Activated CD4-positive, alpha-beta T cell treated with anti-CD3 and anti-CD28 coated beads, Interleukin-10, Interleukin-2, amounts not matched to agents 100 ng/mL and 50 ng/mL, durations not matched to agents 16 hours and 8 hours (primary cell): ENCODE measurements at regions not wholly inside any gene's neighbourhood (a gene's known extent, or its start where the extent isn't known, plus 50 kb on each side); places are given as distances from the start of the nearest gene placed in this dataset.
"Not testable (repeated sequence)": the region's sequence is repeated elsewhere in the genome, so short reads cannot be mapped to it uniquely, and the experiment has no call there.

Experiments
- DNase-seq: peaks from one replicate; pipeline ENCODE4 v3.0.0-alpha.2; 2020

DNA sequence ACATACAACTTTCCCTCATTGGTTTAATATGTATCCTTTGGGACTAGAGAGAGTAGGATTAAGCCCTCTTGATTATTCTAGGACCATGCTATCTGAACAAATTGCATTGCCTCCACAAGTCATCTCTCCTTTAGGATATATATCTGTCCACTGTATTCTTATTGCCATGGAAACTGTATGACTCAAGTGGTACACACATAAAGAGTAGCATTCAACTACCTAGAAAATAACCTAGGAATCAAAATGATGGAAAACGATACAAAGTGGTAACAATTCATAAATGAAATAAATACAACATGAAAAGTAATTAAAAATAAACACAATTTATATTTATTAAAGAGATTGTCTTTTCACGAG, 212.1 kb upstream of the P2RY1 start:
- no peak for DNase-seq

DNA sequence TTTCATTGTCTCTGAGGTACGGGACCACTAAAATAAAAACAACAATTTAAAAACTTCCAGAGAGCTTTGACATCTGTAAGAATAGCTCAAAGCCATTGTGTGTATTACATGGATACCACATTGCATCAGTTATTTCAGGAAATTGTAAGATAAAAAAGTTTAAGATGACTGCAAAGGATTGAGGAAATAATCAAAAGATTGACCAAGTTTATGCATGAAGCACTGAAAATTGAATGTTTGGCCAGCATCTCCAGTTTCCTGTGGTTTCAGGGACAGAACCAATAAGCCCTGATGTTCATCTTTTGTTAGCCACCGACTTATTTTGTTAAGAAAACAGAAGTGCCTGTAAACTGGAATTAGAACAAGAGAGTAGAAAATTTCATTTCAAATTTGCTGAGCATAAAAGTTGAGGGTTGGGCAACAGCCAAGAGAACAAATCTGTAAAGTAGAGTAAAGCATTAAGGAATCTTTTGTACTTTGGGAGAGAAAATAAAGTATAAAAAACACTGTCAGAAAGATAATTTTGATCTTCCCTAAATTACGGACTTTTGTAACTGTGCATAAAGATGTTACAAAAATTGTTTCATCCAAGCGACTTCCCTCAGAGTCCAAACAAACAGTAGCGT, 211.5 kb upstream of the P2RY1 start:
- DNase-seq, result no peak

DNA sequence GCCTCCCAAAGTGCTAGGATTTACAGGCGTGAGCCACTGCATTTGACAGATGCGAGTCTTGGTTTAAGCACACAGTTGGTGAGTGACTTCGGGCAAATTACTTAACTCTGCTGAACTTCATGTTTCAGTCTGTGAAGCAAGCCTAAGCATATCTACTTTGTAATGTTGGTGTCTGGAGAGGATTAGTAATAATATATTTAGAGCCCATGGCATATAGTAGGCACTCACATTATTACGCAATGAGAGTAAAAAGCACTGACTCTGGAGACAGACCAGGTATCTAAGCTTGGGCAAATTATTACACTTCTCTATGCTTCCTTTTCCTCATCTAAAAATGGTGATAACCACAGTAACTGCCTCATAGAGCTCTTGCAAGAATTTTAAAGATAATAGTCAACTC, 208.7 kb upstream of the P2RY1 start:
- DNase-seq, result no peak

DNA sequence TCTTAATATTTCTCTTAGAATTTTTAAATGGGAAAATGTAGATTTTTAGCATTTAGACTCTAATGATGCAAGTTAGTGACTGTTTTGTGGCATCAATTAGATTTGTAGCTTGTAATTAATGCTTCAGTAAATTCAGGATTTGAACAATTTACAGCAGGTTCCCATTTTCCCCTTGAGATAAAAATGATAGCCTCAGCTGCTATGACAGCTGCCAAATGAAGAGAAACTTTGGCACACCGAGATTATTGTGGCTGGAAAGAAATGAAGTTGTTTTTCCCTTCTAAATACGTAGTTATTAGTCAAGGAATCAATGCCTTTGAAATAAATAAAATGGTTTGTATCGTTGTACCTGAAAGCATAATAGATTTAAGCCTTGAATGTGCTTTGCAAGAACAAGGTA, 206.4 kb upstream of the P2RY1 start:
- DNase-seq, result no peak

DNA sequence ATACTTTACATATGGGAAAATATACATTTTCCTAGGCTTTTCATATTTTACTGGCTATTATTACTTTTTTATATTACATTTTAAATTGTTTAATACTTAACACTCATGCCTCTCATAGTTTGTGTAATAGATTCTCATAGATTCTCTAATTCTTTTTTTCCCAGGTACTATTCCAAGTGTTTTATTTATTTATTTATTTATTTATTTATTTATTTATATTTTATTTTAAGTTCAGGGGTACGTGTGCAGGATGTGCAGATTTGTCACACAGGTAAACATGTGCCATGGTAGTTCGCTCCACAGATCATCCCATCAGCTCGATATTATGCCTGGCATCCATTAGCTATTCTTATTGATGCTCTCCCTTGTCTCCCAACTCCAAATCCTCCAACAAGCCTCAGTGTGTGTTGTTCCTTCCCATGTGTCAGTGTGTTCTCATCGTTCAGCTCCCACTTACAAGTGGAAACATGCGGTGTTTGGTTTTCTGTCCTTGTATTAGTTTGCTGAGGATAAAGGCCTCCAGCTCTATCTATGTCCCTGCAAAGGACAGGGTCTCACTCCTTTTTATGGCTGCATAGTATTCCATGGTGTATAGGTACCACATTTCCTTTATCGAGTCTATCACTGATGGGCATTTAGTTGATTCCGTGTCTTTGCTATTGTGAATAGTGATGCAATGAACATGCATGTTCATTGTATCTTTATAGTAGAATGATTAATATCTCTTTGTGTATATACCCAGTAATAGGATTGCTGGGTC, 205.4 kb upstream of the P2RY1 start:
- DNase-seq, result no peak

DNA sequence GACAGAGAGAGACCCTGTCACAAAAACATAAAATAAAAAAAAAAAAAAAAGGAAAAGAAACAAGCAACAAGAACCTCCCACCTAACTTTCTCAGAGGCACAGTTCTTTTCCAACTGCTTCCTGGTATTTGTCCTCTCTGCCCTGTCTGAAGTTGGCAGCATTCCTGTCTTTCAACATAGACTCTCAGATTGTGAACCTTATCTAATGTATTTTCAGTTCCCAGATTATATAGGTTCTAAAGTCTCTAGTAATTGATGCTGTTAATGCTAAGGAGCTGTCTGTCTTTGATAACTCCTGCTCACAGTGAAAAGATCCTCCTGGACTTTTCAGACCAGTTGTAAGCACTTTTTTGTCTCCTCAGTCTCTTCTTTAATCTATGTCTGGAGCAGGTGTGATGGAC, 199.5 kb upstream of the P2RY1 start:
- DNase-seq, result no peak

DNA sequence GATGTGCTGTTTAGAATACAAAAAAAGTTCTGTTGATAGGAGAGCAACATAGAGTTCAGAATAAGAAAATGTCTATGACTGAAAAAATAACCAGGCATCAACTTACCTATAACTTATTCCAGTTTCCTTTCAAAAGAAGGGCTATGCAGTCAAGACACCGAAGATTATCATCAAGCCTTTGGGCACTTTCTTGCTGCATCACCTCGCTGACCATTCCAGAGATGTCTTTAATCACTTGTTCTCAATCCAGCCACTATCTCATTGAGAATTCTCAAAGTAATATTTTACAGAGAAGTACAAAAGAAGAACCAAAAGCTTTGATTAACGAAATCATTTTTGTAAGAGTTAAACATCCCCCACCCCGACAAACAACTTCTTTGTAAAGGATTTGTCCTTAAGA, 198.3 kb upstream of the P2RY1 start:
- no peak for DNase-seq

DNA sequence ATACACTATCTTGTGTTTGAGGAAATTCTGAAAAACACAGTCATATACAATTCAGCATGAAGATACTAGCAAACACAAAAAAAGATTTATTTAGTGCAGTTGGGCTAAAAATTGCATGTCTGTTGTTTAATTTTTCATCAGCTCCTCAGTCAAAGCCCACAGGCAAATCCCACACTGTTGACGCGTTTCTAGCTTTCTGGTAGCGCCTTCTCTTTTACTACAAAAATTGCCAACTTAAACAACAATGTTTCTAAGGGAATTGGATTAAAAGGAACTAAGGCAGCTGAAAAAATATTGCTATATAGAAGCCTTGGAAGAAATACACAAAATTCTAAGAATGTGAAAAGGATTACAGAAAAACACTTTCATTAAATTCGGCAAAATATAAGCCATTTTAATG, 196.7 kb upstream of the P2RY1 start:
- no peak for DNase-seq

DNA sequence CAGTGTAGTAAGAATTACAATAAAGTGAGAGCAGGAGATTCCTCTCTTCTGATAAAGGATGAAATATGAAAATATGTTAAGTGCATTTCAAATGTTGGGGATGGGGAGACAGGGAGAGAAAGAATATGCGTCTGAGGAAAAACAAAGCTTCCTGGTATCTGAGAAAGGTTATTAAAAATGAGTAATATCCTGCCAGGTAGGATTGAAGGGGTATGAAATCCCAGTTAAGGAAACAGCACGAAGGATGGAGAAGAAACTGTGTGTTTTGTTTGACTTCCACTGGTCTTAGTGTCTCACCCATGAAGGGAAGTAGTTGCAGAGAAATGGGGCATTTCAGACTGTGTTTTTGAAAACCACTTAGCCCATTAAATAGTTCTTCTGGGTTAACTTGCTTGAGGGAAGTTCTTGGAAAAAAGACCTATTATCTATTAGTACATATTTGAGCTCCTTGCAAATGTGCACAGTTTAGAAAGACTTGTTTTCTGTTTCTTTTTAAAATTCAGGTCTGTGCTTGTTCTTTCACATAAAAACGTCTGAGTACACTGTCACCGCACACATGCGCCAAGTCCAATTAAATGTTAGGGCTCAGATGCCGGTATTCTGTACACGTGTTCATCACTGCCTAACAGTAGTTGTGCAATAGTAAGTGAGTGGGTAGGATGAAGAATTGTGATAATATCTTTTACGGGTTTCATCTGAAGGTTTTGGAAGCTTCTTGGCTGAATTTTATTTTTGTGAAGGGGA, 196.1 kb upstream of the P2RY1 start:
- no peak for DNase-seq

DNA sequence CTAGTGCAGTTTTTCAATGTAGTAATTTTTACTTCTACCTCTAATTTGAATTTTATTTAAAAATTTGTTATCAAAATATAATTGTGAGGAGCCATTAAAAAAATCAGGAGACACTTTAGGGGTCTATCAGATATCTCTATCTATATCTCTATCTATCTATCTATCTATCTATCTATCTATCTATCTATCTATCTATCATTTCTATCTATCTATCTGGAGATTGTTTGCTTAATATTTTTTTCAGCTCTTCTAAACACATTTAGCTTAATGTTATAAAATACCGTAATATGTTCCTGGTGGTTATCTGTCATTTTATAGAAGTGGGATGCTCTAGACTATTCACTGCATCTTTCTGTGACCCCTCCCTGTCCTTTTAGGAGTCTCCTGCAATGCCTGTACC, 193.7 kb upstream of the P2RY1 start:
- DNase-seq, result no peak

DNA sequence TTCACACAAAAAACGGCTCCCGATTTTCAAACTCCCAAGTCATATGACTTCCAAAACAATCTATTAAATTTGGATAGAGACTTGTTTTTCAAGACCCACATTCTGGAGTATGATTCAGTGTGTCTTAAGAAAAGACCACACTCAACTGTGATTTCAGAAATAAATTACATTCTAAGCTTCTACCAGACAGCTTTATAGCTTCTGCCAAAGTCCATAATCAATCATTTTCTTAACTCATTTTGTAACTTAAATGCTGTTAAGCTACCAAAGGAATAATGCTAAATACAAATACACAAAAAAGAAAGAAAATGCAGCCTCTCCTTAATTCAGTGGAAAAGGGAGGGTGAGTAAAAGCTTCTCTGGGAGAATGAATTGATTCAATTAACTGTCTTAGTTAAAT, 192.3 kb upstream of the P2RY1 start:
- DNase-seq, result no peak

DNA sequence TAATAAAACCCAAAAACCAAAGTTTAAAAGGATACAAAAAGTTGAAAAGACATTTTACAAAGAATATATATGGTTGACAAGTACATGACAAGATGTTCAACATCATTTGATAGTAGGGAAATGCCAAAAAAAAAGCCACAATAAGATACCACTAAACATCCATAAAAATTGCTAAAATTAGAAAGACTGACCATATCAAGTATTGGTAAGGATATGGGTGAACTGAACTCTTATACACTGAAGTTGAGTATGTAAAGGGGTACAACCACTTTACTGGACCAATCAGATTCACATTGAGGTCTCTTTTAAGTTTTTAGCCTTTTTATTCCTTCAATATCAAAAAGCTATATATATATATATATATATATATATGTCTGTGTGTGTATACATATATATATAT, 190.5 kb upstream of the P2RY1 start:
- DNase-seq, result no peak

DNA sequence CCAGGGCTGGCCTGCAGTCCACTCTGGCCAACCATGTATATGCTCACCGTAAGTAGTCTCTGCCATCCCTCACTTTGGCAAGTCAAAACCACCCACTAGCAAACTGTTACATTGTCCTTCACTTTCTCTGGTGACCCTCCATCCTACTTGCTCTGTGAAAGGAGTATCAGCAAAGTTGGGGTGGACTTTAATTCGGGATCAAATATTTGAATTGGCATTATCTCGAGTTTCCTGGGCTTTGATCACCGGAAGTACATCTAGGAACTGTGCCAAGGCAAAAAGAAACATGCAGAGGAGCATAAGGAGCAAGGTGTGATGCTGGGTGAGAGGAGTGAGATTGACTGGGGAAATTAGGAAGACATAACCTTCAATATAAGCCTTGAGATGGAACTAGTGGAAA, 188.9 kb upstream of the P2RY1 start:
- DNase-seq, result no peak

DNA sequence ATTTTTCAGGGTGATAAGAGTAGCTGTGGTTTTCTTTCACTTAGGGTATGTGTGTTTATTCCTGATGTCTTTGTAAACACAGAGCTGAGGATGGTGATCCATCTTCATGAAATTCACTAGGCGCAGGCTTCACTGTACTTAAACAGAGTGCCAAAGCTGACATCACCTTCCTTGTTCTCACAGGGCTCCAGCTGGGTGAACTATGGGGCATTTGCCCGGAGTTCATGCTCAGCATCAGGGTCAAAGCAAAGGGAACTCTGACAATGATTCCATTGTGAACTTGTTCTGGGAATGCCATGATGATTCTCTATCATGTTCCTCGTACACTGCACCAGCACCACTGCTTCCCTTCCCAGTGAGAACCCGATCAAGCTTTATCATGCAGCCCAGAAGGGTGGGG, 184.8 kb upstream of the P2RY1 start:
- DNase-seq, result no peak

DNA sequence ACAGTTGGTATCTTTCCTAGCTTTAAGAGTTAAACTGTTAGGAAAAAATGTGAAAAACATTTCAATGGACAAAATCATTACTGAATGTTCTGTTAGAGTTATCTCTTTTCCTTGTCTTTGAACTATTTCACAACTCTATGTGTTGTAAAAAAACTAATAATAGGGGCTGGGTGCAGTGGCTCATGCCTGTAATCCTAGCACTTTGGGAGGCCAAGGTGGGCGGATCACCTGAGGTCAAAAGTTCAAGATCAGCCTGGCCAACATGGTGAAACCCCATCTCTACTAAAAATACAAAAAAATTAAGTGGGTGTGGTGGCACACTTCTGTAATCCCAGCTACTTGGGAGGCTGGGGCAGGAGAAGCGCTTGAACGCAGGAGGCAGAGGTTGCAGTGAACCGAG, 184.0 kb upstream of the P2RY1 start:
- not testable (repeated sequence) for DNase-seq

DNA sequence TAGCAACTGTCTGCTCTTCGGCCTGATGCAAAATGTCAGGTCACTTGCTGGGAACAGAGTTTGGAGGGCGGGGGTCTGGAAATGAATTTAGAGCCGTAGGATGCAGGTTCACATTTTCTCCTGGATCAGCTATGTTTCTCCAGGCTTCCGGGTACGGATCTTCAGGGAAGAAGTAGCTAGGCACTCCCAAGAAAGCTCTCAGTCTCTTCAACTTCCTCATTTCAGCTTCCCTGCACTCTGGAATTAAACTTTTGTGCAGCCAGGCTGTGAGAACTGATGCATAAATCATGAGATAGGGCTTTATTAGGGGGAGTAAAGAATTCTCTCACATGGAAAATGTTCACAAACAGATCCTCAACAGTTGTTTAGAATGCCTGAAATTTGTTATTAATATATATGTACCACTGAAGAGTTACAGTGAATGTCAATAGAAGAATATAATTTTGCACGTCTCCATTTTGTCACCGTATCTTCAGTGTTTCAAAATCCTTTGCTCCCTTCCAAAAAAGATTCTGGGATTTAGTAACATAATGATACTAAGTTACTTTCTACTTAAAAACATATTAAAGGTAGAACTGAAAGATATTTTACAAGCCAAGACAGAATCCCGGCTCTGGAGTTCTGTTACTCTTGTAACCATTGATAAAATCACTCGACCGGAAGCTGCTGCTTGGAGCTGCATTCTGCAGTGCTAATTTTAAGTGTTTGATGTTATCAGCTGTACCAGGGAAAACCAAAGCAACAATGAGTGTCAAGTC, 178.5 kb upstream of the P2RY1 start:
- no peak for DNase-seq

DNA sequence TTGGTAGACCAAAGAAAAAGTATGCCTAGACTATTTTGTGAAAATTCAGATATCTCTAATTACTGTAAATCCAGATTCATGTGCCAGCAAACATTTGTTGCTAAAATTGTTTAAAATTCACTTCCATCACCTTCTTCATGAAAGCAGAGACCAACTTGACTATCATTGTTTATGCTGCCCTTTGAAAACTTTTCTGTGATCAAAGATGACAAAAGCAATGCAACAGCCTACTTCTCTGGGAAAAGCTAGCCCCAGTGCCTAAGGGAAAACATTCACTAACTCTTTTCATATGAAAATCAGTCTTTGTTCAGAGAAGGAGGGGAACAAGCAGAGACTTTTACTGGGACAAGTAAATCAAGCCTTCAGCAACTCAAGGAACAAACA, 178.0 kb upstream of the P2RY1 start:
- DNase-seq, result no peak

DNA sequence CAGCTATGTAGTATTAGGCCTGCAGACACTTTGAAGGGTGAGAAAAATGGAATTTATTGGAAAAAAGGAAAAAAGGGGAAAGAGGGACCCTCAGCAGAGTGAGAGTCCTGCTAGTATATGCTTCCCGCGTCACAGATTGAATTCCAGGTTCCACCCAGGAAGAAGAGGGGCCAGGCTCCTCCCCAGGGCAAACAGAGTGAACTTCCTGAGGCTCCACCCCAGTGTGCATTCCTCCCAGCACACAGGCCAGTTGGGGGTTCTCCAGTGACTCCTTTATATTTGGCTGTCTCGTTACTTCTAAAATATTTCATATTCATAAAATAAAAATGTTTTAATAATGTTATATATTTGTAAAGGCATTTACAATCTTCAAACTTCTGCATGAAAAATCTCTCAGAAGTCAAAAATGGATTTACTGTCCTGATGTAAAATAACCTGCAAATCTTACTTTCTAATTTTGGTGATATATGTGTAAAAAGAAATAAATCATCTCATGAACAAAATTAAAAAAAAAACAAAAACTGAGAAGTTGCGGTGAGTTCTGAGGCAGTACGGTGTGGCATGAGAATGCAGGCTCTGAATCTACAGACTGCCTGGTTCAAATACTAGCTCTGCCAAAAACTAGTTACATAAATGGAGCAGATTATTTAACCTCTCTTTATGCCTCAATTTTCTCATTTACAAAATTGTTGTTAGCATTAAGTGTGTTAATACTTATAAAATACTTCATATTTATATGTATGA, 175.8 kb upstream of the P2RY1 start:
- no peak for DNase-seq

DNA sequence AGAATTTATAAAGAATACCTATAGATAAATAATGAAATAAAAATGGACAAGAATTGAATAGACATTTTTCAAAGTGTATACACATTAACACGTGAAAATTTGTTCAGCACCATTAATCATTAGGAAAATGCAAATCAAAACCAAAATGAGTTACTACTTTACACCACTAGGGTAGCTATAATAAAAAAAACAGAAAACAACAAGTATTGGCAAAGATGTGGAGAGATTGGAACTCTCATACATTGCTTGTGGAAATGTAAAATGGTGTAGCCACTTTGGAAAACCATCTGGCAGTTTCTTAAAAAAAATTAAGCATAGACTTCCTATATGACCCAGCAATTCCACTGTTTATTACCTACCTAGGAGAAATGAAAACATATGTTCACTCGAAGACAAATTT, 172.8 kb upstream of the P2RY1 start:
- no peak for DNase-seq

DNA sequence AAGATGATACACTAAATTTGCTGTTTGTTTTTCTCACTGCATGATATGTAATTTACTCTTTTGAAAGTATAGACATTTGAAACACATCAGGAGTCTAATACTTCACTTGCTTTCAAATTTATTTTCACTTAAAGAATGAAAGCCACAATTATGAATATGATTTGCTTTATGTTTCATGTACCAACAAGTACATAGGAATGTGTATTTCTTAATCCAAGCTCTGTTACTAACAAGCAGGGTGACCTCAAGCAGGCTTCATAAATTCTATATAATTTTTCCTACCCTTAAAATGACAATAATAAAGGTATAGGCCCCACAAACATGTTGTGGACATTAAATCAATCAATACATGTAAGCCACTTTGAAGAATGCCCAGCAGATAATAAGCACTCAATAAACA, 170.2 kb upstream of the P2RY1 start:
- DNase-seq, result no peak

DNA sequence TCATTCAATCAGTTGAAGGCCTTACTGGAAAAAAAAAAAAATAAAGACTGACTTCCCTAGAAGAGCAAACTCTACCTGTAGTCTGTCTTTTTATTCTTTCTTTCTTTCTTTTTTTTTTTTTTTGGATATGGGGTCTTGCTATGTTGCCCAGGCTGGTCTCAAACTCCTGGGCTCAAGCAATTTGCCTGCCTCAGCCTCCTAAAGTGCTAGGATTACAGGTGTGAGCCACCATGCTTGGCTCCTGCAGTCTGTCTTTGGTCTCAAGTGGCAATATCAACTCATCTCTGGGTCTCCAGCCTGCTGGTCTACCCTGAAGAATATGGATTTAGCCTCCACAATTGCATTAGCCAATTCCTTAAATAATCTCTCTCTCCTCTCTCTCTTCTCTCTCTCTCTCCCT, 167.7 kb upstream of the P2RY1 start:
- DNase-seq, result no peak

DNA sequence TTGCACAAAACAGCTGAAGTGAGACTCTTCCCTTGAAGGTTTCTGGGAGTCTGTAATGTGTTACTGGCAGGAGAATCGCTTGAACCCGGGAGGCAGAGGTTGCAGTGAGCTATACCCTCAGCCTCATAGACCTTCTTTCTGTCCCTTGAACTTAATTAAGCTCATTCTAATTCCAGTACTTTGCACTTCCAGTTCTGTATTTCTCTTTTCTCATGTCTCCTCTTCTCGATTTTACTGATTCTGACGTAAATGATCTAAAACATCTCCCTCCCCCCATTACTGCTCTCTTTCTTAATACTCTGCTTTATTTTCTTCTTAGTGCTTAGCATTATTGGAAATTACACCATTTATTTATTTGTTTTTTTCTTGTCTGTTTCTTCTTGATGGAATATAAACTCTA, 165.4 kb upstream of the P2RY1 start:
- DNase-seq, result no peak
